SW 1271 (cell line): ENCODE measurements at regions not wholly inside any gene's neighbourhood (a gene's known extent, or its start where the extent isn't known, plus 50 kb on each side); places are given as distances from the start of the nearest gene placed in this dataset.
"Not testable (repeated sequence)": the region's sequence is repeated elsewhere in the genome, so short reads cannot be mapped to it uniquely, and the experiment has no call there.

Experiments used
- DNase-seq, 2 experiments: peaks; one replicate each; lab custom pipeline; 2025; lab: John Stamatoyannopoulos, UW

- DNase-seq: not testable (repeated sequence)
Measured at GRCh38 chr6:2302482-2302881, 57.1 kb upstream of the GMDS start.

GRCh38 chr6:2296781-2297180 is 51.4 kb upstream of the GMDS start:
- no peak for DNase-seq
